IPS-15b (cell line): ENCODE measurements at regions not wholly inside any gene's neighbourhood (a gene's known extent, or its start where the extent isn't known, plus 50 kb on each side); places are given as distances from the start of the nearest gene placed in this dataset.

Experiments used
- H3K27me3 ChIP-seq: one replicate; pipeline ENCODE4 v1.6.1; 2013; ENCODE audit warnings: low read length; ENCODE audit not compliant: control insufficient read depth, insufficient read depth
- H3K36me3 ChIP-seq: one replicate; pipeline ENCODE4 v1.6.1; 2013; ENCODE audit warnings: low read length; ENCODE audit not compliant: control insufficient read depth, insufficient read depth
- H3K4me1 ChIP-seq: one replicate; pipeline ENCODE4 v1.6.1; 2013; ENCODE audit warnings: mild to moderate bottlenecking, low read length; ENCODE audit not compliant: control insufficient read depth, insufficient read depth
- H3K4me3 ChIP-seq: one replicate; pipeline ENCODE4 v1.5.1; 2013; ENCODE audit warnings: low read depth, low read length
- H3K9ac ChIP-seq: one replicate; pipeline ENCODE4 v1.6.1; 2013; ENCODE audit warnings: low read depth, mild to moderate bottlenecking, low read length
- H3K9me3 ChIP-seq: one replicate; pipeline ENCODE4 v1.6.1; 2013; ENCODE audit warnings: mild to moderate bottlenecking, low read length; ENCODE audit not compliant: control insufficient read depth, insufficient read depth

DNA sequence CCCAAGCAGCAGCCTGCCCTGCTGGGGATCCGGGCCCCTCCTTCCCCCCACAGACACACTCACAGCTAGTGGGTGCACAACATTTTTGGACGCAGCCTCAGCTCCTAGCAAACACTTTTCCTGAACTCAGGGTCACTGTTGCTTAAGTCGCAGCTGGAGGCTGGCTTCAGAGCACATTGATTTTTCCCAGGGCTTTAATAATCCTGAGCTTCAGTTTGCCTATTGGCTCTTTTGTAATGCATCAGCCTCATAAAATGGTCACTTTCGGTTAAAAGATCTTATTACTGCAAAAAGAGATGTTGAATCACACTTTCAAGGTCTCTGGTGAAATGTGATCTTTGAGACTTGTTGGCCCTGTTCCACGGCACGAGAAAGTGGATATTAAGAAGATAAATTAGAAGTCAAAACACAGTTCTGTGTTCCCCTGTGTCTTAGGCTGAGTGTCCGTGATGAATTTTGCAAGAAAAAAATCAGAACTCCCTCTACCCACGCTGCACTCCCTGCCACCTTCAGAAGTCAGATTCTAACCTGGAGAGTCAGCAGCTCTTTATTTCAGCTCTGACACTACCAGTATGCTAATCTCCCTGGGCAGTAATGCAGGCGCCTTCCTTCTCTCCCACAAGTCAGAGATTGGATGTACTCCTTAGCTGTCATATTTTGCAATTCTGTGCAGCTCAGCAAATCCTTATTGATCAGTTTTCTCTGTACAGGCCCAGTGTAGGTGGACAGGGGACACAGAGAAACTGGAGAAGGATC, 158.2 kb upstream of the E2F8 start:
- H3K4me3 ChIP-seq = no peak overlapping the region
- no peak overlapping the region for H3K9ac ChIP-seq
- H3K36me3 ChIP-seq = no peaks in the 10 kb centered on the region
- H3K9me3 ChIP-seq = no peaks in the 10 kb centered on the region
- H3K4me1 ChIP-seq = peaks cover 4% of the 10 kb centered on the region
- H3K27me3 ChIP-seq = peaks cover 3% of the 10 kb centered on the region

DNA sequence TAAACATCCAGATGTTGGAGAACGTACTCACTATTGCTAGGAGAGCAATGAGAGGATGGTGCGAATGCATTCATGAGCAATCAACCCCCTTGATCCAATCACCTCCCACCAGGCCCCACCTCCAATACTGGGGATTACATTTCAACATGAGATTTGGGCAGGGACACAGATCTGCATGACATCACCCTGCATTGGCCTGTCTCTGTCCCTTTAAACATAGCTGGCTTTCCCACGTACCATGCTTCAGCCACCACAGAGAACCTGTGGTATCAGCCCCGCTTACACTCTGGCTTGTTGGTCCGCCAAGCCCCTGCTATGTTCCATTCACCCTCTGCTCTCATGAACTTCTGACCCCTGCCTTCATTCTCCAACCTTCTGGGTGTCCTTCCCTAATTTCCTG, 157.5 kb upstream of the E2F8 start:
- H3K9me3 ChIP-seq = no peaks in the 10 kb centered on the region
- H3K4me3 ChIP-seq = no peak overlapping the region
- peaks cover 3% of the 10 kb centered on the region for H3K27me3 ChIP-seq
- H3K4me1 ChIP-seq = peaks cover 4% of the 10 kb centered on the region
- H3K36me3 ChIP-seq = no peaks in the 10 kb centered on the region
- no peak overlapping the region for H3K9ac ChIP-seq

DNA sequence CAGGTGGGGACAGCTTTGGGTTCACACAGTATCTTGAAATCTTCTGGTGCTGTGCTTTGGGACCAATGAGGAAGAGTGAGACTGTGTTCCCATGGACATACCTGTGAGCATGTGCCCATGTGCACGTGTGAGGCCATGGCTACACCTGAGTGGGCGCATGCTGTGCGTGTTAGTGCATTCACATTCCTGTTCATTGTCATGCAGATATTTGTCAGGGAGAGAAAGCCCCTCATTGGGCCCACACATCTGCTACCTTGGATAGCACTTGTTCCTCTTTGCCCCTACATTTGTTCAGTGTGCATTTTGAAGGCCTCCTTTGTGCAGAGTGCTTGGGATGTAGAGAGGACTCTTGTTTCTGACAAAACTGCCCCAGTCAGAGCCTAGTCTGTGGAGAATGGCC, 154.3 kb upstream of the E2F8 start:
- peaks cover 3% of the 10 kb centered on the region for H3K27me3 ChIP-seq
- H3K36me3 ChIP-seq = no peaks in the 10 kb centered on the region
- H3K9me3 ChIP-seq = no peaks in the 10 kb centered on the region
- no peak overlapping the region for H3K9ac ChIP-seq
- peaks cover 4% of the 10 kb centered on the region for H3K4me1 ChIP-seq
- H3K4me3 ChIP-seq = no peak overlapping the region

DNA sequence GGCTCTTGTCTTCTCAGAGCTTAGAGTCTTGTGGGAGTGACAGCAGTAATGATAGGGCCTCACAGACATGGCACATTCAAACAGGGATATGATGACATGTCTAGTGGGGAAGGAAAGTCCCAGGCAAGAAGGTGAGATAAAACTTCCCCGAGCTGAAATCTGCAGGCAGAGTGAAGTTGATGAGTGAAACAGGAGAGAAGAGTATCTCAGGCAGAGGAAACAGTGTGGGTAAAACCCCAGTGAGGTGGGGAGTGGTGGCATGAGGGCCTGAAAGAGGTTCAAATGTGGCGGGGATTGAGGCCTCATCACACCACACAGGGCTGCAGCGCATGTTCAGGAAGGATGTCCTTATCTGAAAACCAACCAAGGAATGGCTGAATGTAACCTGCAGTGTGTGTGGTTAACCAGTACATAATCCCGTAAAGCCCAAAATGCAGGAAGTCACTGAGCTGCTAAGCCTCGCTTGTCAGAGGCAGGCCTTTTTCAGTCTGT, 153.8 kb upstream of the E2F8 start:
- peaks cover 3% of the 10 kb centered on the region for H3K27me3 ChIP-seq
- H3K9ac ChIP-seq = no peak overlapping the region
- no peaks in the 10 kb centered on the region for H3K9me3 ChIP-seq
- H3K4me1 ChIP-seq = peaks cover 4% of the 10 kb centered on the region
- H3K36me3 ChIP-seq = no peaks in the 10 kb centered on the region
- no peak overlapping the region for H3K4me3 ChIP-seq

DNA sequence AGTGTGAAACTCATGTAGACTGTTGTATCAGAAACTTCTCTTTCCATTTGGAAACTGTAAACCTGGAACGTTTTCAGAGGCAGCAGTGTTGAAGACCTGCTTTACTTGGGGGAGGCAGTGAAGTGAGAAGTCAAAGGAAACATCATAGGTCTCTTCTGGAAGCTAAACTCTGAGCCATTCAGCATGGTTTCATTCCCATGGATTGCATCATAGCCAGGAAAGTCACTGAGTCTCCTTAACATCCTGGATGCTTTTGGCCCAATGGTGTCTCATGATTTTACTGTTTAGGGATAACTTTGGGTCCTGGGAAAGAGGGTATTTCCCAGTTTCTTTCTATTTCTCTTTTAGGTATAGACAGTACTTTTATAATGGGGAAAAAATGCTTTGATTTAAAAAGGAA, 153.2 kb upstream of the E2F8 start:
- Histone ChIP-seq H3K4me1 (peaks cover 4% of the 10 kb centered on the region), H3K36me3 (no peaks in the 10 kb centered on the region), H3K27me3 (peaks cover 3% of the 10 kb centered on the region), H3K9ac (no peak overlapping the region), H3K9me3 (no peaks in the 10 kb centered on the region), H3K4me3 (no peak overlapping the region)

DNA sequence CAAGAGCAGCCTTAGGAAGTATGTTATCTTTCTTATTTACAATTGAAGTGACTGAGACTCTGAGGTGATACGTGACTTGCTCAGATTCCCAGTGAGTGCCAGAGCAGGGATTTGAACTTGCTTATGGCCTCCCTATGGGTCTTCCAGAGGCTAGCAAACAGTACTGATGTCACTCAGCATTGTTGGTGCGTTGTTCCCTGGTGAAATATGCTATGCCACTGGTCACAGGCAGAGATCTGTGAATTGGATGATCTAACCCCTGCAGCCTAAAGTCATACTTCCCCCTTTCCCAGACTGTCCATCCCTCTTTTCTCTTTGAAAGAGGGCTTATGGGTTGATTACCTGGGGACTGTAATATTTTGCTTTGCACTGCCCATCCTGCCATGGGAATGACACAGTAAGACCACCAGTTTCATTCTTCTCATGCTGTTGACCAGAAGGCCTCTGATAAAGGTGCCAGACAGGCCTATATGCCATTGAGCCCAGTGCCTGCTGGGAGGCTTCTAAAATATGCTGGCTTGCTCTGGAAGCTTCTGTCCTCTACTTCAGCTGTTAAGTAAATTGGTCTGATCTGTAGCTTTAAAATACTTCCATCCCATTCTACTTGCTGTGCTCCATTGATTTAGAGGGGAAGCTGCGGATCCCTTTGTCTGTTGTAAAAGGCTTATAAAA, 152.2 kb upstream of the E2F8 start:
- no peaks in the 10 kb centered on the region for H3K9me3 ChIP-seq

DNA sequence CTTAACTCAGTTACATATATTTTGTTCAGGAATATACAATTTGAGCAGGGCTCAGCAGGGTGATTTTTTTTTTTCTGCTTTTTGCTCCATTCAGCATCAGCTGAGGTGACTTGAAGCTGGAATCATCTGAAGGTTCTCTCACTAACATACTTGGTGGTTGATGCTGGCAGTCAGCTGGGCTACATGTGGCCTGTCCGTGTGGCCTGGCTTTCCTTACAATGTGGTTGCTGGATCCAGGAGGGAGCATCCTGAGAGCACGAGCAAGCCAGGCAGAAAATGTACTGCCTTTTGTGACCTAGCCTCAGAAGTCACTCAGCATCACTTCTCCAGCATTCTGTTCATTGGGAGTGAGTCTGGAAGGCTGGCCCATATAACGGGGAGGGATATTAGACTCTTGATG, 151.6 kb upstream of the E2F8 start:
- Histone ChIP-seq H3K36me3 (no peaks in the 10 kb centered on the region), H3K9me3 (no peaks in the 10 kb centered on the region), H3K9ac (no peak overlapping the region), H3K27me3 (peaks cover 3% of the 10 kb centered on the region), H3K4me3 (no peak overlapping the region), H3K4me1 (peaks cover 4% of the 10 kb centered on the region)

More for the DNA sequence above, 152.2 kb upstream of the E2F8 start:
- H3K4me1 ChIP-seq = peaks cover 4% of the 10 kb centered on the region
- H3K36me3 ChIP-seq = no peaks in the 10 kb centered on the region
- H3K27me3 ChIP-seq = peaks cover 3% of the 10 kb centered on the region
- no peak overlapping the region for H3K4me3 ChIP-seq
- H3K9ac ChIP-seq = no peak overlapping the region

DNA sequence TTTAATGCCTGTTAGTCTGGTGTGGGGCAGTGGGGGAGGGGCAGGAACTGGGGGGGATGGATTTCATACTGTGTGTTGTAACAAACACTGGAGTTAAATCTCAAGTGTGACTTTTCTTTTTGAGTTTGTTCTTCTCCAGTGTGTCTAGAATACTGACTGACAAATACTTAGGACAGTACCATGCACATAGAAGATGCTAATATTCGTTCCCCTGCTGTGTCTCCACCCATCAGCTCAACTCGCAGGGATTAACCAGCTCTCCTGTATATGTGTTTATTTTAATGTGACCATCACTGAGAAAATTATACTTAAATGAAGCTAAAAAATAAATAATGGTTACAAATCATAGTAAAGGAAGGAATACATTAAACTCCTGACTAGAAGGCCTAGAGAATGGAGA, 150.9 kb upstream of the E2F8 start:
- H3K4me1 ChIP-seq = peaks cover 4% of the 10 kb centered on the region
- no peaks in the 10 kb centered on the region for H3K9me3 ChIP-seq
- no peaks in the 10 kb centered on the region for H3K36me3 ChIP-seq
- H3K27me3 ChIP-seq = peaks cover 3% of the 10 kb centered on the region
- H3K9ac ChIP-seq = no peak overlapping the region
- no peak overlapping the region for H3K4me3 ChIP-seq

DNA sequence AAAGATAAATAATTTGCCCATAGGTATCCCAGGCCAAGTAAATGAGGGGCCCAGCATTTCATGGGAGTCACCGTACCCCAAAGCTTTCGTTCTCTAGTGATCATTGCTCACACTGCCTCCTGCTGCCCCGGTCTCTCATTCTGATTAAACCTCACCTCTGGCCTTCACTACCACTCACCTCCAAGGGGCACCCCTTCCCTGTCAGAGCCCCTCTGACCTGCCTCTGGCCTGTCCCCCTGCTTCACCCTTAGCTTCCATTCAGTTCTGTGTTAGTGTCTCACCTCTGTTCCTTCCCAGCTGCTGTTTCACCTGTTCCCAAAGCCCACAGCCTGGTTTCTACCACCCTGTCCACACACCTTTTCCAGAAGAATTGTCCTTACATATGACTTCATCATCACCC, 150.3 kb upstream of the E2F8 start:
- peaks cover 4% of the 10 kb centered on the region for H3K4me1 ChIP-seq
- no peak overlapping the region for H3K4me3 ChIP-seq
- no peaks in the 10 kb centered on the region for H3K36me3 ChIP-seq
- no peak overlapping the region for H3K9ac ChIP-seq
- no peaks in the 10 kb centered on the region for H3K9me3 ChIP-seq
- peaks cover 3% of the 10 kb centered on the region for H3K27me3 ChIP-seq

DNA sequence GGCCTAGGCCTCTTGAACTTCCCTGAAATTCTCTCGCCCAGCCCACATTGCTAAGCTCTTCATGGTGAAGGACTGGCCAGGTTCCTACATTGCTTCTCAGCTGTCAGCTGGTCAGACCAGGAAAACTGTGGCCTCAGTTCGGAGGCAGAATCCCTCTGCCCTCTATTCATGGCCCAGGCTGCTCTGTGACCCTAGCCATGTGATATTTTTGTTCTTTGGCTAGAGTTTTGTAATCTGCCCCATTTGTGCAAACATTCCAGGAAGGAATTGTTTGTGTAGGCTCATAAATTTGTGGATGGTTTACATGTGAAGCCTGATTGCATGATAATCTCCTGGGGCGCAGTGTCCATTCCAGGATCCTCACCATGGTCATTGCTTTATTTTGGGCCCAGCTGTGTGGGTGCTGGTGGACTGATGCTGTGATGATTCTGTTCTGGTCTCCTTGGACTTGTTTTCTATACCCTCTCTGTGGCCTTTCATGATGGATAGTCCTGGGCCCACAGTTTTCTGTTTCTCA, 149.1 kb upstream of the E2F8 start:
- H3K27me3 ChIP-seq = no peaks in the 10 kb centered on the region
- no peak overlapping the region for H3K4me3 ChIP-seq
- H3K9me3 ChIP-seq = no peaks in the 10 kb centered on the region
- H3K36me3 ChIP-seq = no peaks in the 10 kb centered on the region
- no peaks in the 10 kb centered on the region for H3K4me1 ChIP-seq
- no peak overlapping the region for H3K9ac ChIP-seq

DNA sequence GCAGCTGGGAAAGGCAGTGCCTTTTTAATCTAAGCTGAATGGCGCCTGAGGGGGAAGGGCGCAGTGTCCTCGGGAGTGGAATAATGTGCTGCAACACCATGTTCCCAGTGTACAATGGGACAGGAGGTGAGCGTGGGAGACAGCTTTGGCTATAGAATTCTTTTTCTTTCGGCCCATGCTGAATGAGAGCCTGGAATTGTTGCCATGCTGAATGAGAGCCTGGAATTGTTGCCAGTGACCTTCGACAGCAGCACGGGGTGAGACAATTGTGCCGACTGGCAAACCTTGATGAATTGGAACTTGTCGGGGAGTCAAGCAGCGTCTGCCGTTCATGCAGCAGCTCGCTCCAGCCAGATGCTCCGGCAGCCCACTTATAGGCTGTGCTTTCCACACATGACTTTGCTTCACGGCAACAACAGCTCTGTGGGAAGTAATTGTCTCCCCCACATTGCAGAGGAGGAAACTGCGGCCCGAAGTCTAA, 141.4 kb upstream of the E2F8 start:
- no peak overlapping the region for H3K4me3 ChIP-seq
- no peaks in the 10 kb centered on the region for H3K36me3 ChIP-seq
- H3K27me3 ChIP-seq = no peaks in the 10 kb centered on the region
- no peaks in the 10 kb centered on the region for H3K9me3 ChIP-seq
- no peak overlapping the region for H3K9ac ChIP-seq
- no peaks in the 10 kb centered on the region for H3K4me1 ChIP-seq

DNA sequence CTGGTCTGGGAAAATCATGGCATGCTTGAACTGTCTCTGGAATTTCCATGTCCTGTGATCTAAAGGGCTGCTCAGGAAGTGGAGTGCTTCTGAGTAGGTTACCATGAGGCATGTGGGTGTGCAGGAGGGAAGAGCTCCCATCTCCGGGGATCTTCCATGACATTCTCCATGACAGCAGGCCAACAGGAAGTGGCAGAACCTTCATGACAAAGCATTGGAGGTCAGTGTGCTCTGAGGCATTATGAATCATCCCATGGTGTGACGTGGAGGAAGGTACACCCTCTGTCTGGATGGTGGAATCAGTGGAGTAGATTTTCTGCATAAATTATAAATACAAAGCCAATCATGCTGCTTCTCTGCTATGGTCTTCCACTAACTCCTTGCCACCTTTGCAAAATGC, 139.6 kb upstream of the E2F8 start:
- Histone ChIP-seq H3K9me3 (no peaks in the 10 kb centered on the region), H3K4me3 (no peak overlapping the region), H3K27me3 (no peaks in the 10 kb centered on the region), H3K9ac (no peak overlapping the region), H3K4me1 (no peaks in the 10 kb centered on the region), H3K36me3 (no peaks in the 10 kb centered on the region)
